Superior temporal gyrus (tissue), 1 donor: ENCODE measurements at regions not wholly inside any gene's neighbourhood (a gene's known extent, or its start where the extent isn't known, plus 50 kb on each side); places are given as distances from the start of the nearest gene placed in this dataset.
"Not testable (repeated sequence)": the region's sequence is repeated elsewhere in the genome, so short reads cannot be mapped to it uniquely, and the experiment has no call there.

Experiments
- DNase-seq: peaks from one replicate; pipeline ENCODE4 v3.0.0-alpha.2; 2016; ENCODE audit errors: extremely low spot score

- DNase-seq, result no peak
Observed at GRCh38 chr18:6571239-6571602, 156.5 kb upstream of the L3MBTL4 start.

DNA sequence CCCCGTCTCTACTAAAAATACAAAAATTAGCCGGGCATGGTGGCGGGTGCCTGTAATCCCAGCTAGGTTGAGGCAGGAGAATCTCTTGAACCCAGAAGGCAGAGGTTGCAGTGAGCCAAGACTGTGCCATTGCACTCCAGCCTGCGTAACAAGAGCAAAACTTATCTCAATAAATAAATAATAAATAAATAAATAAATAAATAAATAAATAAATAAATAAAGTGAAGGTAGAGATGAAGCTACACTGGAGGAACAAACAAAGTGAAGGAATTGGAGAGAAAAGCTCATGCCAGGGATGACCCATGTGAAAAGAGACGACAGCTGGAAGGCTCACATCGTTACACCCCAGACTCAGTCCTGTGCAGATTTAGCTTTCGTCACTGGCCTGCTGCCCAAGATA is 157.3 kb upstream of the ARHGAP28 start:
- not testable (repeated sequence) for DNase-seq

GRCh38 chr18:6574631-6575030 is 154.9 kb upstream of the ARHGAP28 start:
- DNase-seq, result no peak

GRCh38 chr18:6575908-6576307 is 153.6 kb upstream of the ARHGAP28 start:
- DNase-seq, result no peak

DNA sequence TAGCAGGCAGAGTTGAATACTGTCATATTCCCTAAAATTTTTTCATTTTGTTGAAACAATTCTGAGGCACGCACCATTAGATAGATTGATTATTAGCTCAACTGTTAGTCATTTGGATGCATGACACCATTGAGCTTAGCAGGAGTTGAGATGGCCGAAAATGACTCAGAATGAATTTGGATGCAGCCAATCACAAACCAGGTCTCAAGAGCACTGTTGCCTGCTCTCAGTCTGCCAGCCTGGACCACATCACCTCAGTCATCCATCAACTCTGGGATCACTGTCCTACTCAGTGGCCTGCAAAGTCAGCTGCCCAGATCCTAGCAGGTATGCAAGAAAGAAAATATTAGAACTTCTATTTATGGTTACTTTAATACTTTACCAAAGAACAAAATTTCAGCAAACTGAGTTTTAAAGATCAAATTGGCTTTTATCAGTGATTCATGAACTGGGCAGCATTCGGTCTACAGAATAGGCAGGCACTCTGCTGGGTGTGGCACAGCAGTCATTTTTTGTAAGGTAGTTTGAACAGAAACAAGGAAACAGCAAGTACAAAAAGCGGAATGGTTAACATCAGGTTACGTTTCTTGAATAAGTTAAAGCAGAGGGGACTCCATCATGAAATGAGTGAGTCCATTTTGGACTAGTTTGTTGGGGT is 152.7 kb upstream of the ARHGAP28 start:
- DNase-seq, result no peak

DNA sequence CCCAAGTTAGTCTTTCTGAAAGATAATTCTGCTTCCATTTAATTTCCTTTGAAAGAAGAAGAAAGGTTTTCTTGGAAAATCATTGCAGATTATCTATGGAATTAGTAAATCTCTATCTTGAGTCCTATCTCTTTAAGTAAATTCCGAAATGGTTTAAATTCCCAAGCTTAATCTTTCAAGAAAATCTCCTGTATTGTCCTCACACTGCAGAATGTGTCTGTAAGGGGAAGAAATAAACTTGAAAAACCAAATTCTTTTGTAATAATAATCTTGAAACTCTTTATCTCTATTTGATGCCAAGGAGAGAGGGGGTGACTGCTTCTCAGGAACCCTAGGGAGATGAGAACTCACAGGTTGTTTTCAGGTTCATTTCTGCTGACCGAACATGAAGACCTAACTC is 150.8 kb upstream of the ARHGAP28 start:
- DNase-seq, result no peak

- no peak for DNase-seq
Observed at GRCh38 chr18:6579486-6579885, 150.0 kb upstream of the ARHGAP28 start.

DNA sequence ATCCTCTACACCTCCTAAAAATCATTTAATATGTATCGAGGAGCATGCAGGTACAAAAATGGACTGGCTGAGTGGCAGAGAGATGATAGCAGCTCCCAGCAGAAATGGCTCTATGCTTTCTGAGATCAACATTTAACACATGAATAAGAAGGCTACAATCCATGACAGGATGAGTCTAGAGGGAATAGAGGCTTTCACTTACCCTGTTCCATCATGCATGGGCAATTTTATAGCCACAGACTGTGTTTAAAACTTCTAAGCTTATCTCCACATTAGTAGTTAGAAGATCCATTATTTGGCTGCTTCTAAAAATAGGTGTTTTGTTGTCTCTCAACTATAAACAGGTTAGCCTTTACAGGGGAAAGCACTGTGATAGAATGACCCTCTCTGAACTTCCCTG is 149.1 kb upstream of the ARHGAP28 start:
- DNase-seq, result no peak

DNA sequence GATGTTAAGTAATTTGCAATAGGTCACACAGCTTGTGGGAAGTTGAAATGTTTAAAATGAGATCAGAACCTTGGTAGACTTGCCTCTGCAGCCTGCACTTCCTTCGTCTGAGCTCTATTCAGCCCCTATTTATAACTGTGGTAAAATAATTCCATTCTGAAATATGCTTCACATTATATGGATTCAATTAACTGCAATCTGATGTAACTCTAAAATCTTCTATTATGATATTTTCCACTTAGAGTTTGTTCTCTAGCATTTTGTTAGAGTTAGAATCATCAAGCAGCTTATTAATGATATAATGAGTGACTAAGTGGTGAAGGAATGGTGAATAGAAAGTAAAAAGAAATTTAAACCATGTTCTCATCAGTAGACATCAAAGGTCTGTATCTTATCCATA is 139.6 kb upstream of the ARHGAP28 start:
- no peak for DNase-seq

DNA sequence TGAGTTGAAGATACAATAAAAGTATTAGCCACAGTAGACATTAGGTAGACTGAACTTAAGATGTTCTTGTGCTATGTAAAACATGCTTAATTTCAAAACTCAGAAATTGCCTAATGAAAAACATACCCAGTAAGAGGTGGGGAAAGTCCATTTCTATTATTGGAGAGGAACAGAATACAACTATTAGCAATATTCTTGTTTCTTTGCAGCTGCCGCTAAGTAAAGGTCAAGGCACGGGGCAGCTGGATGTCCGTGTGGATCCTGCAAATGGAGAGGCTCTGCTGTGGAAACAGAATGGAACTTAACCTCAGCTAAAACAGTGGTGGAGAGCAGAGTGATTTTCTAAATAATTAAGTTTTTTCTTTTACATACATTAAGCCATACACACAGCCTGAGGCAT is 139.2 kb upstream of the ARHGAP28 start:
- no peak for DNase-seq

- DNase-seq, result no peak
Observed at GRCh38 chr18:6591491-6591890, 138.0 kb upstream of the ARHGAP28 start.

GRCh38 chr18:6592522-6592921 is 137.0 kb upstream of the ARHGAP28 start:
- DNase-seq, result no peak

DNA sequence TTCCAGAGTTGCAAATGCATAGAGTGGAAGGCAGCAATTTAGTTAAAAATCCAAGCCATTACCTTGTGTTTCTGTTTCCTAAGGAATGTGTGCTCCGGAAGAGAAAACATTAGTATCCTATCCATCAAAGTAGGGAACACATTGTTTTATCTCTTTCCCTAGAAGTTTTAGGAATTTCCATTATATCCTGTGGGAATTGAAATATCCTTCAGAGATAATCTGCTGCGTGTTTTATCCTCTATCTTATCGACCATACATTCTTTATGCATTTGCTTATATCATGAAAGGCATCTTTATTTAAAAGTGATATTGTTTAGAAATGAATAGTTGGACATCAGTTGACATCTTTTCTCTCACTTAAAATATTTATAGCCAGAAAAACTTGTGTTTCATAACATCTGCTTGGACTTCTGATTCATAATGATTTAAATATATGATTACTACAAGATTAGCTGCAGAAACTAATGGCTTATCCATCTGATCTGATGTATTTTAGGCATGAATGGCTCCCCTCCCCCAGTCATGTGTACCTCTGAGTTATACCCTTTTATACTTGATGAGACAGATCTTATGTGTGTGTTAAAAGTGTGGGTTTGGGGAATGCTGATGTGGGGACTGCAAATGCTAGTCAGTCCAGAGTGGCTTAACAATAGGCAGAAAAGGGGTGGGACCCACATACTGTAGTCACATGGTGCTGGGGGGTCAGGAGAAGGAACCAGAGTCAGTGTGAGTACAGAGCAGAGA is 136.2 kb upstream of the ARHGAP28 start:
- DNase-seq, result no peak

- peak; percentile 68 for DNase-seq
Observed at GRCh38 chr18:6595666-6596065, 133.8 kb upstream of the ARHGAP28 start.

- no peak for DNase-seq
Observed at GRCh38 chr18:6598657-6599056, 130.9 kb upstream of the ARHGAP28 start.

- no peak for DNase-seq
Observed at GRCh38 chr18:6600667-6601167, 128.8 kb upstream of the ARHGAP28 start.

- no peak for DNase-seq
Observed at GRCh38 chr18:6601241-6601640, 128.3 kb upstream of the ARHGAP28 start.

- no peak for DNase-seq
Observed at GRCh38 chr18:6602365-6602764, 127.2 kb upstream of the ARHGAP28 start.

DNA sequence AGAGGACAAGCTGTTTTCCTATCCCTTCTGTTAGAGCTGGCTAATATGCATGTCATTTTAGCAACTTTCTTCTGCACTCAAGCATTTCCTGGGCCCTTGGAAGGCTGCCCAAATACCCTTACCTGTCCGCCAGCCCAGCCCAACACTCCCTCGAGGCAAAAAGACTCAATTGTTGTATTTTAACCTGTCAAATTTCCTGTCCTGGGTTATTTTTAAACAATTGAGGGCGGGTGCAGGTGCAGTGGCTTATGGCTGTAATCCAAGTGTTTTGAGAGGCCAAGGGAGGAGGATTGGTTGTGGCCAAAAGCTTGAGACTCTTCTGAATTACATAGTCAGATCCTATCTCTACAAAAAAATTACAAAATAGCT is 125.0 kb upstream of the ARHGAP28 start:
- no peak for DNase-seq

GRCh38 chr18:6605115-6605869 is 124.2 kb upstream of the ARHGAP28 start:
- no peak for DNase-seq

- no peak for DNase-seq
Observed at GRCh38 chr18:6606411-6607085, 123.0 kb upstream of the ARHGAP28 start.

GRCh38 chr18:6607343-6607742 is 122.2 kb upstream of the ARHGAP28 start:
- no peak for DNase-seq
